Neuron (in vitro differentiated cells): ENCODE measurements at regions not wholly inside any gene's neighbourhood (a gene's known extent, or its start where the extent isn't known, plus 50 kb on each side); places are given as distances from the start of the nearest gene placed in this dataset.
"Not testable (repeated sequence)": the region's sequence is repeated elsewhere in the genome, so short reads cannot be mapped to it uniquely, and the experiment has no call there.

ENCODE experiments used
- H2AFZ ChIP-seq: one replicate; pipeline ENCODE4 v1.6.1; 2013; ENCODE audit warnings: low read depth, mild to moderate bottlenecking, inconsistent platforms, low read length, moderate library complexity
- H3K27me3 ChIP-seq: one replicate; pipeline ENCODE4 v1.6.1; 2013; ENCODE audit warnings: low read length; ENCODE audit not compliant: insufficient read depth
- H3K36me3 ChIP-seq: one replicate; pipeline ENCODE4 v1.6.1; 2013; ENCODE audit warnings: low read length; ENCODE audit not compliant: insufficient read depth
- H3K4me1 ChIP-seq: one replicate; pipeline ENCODE4 v1.6.1; 2013; ENCODE audit warnings: low read length; ENCODE audit not compliant: insufficient read depth
- H3K4me3 ChIP-seq: 2 replicates; pipeline ENCODE4 v1.5.1; 2013; ENCODE audit warnings: mild to moderate bottlenecking, low read length, moderate library complexity
- H3K9me3 ChIP-seq: one replicate; pipeline ENCODE4 v1.6.1; 2013; ENCODE audit warnings: low read length

- Histone ChIP-seq H3K9me3 (peaks cover 2% of the 10 kb centered on the region), H3K36me3 (no peaks in the 10 kb centered on the region), H3K4me3 (no peak overlapping the region), H2AFZ (no peak overlapping the region), H3K27me3 (no peaks in the 10 kb centered on the region), H3K4me1 (no peaks in the 10 kb centered on the region)
Measured at GRCh38 chr3:194257151-194257621, 93.9 kb downstream of the CPN2 start.

DNA sequence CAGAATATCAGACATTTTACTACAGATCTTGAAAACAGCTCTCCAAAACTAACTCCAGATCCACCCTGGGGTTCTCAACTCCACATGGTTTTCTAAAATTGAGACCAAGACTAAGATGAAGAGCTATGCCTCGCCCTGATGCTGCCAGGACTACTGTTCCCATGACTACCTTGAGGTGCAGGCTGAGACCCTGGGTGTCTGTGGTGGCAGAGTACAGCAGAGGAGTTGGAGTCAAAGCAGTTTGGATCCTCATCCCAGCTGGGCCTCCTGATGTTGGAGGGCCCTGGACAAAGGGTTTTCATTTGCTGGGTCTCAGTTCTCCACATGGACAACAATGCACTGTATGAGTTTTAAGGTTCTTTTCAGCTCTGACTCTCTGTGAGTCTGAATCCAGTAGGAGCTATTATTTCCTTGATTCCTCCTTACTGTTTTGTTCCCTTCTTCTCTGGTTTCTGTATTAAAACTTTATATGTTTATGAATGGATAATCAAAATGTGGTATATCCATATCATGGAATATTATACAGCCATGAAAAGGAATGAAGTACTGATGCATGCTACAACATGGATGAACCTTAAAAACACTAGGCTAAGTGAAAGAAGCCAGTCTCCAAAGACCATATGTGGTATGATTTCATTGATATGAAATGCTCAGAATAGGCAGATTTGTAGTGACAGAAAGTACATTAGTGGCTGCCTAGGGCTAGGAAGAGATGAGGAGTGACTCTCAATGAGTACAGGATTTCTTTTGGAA, 93.0 kb downstream of the CPN2 start:
- Histone ChIP-seq H2AFZ (no peak overlapping the region), H3K36me3 (no peaks in the 10 kb centered on the region), H3K9me3 (peaks cover 7% of the 10 kb centered on the region), H3K4me1 (no peaks in the 10 kb centered on the region), H3K27me3 (no peaks in the 10 kb centered on the region), H3K4me3 (no peak overlapping the region)

GRCh38 chr3:194259982-194260766, 91.0 kb downstream of the CPN2 start:
- H3K9me3 ChIP-seq, result peaks cover 7% of the 10 kb centered on the region
- H2AFZ ChIP-seq, result no peak overlapping the region
- H3K36me3 ChIP-seq, result no peaks in the 10 kb centered on the region
- no peaks in the 10 kb centered on the region for H3K4me1 ChIP-seq
- H3K27me3 ChIP-seq, result no peaks in the 10 kb centered on the region
- no peak overlapping the region for H3K4me3 ChIP-seq

DNA sequence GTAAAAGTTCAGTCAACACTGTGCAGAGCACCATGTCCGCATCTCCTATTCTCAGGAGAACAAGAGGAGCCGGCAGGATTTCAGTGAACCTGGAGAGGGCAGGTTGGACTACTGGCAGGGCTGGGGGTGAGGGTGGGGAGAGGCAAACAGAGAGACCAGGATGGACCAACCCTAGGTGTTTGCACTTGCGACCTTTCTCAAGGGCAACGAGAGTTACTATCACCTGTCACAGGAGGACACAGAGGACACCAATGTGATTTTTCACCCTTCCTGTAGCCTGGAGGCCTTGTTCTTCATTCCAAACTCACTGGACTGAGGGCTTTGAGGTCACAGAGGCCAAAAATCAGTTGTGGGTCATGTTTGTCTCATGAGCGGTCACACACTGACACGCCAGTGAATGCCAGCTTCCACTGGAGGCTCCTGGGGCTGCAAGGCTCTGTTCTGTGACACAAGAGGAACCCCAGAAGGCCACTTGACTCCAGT, 89.5 kb downstream of the CPN2 start:
- H3K4me1 ChIP-seq, result no peaks in the 10 kb centered on the region

GRCh38 chr3:194262176-194262924, 88.8 kb downstream of the CPN2 start:
- H3K4me3 ChIP-seq, result no peak overlapping the region
- H3K27me3 ChIP-seq, result no peaks in the 10 kb centered on the region
- H2AFZ ChIP-seq, result no peak overlapping the region
- H3K9me3 ChIP-seq, result peaks cover 7% of the 10 kb centered on the region
- no peaks in the 10 kb centered on the region for H3K4me1 ChIP-seq
- H3K36me3 ChIP-seq, result no peaks in the 10 kb centered on the region

More for the DNA sequence above, 89.5 kb downstream of the CPN2 start:
- no peaks in the 10 kb centered on the region for H3K36me3 ChIP-seq
- H3K27me3 ChIP-seq, result no peaks in the 10 kb centered on the region
- no peak overlapping the region for H2AFZ ChIP-seq
- H3K9me3 ChIP-seq, result peaks cover 7% of the 10 kb centered on the region
- H3K4me3 ChIP-seq, result no peak overlapping the region

- no peak overlapping the region for H3K4me3 ChIP-seq
- no peaks in the 10 kb centered on the region for H3K36me3 ChIP-seq
- no peaks in the 10 kb centered on the region for H3K27me3 ChIP-seq
- H3K9me3 ChIP-seq, result peaks cover 7% of the 10 kb centered on the region
- H2AFZ ChIP-seq, result no peak overlapping the region
- no peaks in the 10 kb centered on the region for H3K4me1 ChIP-seq
Measured at GRCh38 chr3:194262925-194263305, 88.2 kb downstream of the CPN2 start.

- H3K4me3 ChIP-seq, H3K27me3 ChIP-seq, H3K4me1 ChIP-seq, H3K36me3 ChIP-seq, H2AFZ ChIP-seq, H3K9me3 ChIP-seq: not testable (repeated sequence)
Measured at GRCh38 chr3:194264631-194265504, 86.3 kb downstream of the CPN2 start.

DNA sequence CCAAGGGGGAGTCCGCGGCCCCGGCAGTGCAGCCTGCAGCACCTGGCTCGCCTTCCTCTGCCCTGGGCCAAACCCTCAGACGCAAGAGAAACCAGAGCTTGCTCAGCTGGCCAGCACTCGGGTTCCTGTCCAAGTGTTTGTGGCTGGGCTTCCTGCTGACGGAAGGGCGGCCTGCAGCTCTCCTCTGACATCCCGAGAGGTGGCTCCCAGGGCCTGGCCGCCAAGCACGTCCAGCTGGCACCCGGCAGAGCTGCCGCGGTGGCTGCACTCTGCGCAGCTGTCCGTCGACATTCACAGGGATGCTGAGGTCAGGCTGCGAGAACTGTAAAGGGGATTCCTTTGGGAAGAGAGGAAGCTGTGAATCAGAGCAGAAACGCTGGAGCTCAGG, 85.6 kb downstream of the CPN2 start:
- H3K4me1 ChIP-seq, result peaks cover 1% of the 10 kb centered on the region
- H3K4me3 ChIP-seq, result no peak overlapping the region
- no peaks in the 10 kb centered on the region for H3K27me3 ChIP-seq
- no peaks in the 10 kb centered on the region for H3K36me3 ChIP-seq
- H3K9me3 ChIP-seq, result peaks cover 5% of the 10 kb centered on the region
- H2AFZ ChIP-seq, result no peak overlapping the region

- Histone ChIP-seq H3K9me3 (peaks cover 5% of the 10 kb centered on the region), H3K4me3 (no peak overlapping the region), H3K27me3 (no peaks in the 10 kb centered on the region), H3K36me3 (no peaks in the 10 kb centered on the region), H2AFZ (no peak overlapping the region), H3K4me1 (peaks cover 9% of the 10 kb centered on the region)
Measured at GRCh38 chr3:194265996-194266964, 84.8 kb downstream of the CPN2 start.

DNA sequence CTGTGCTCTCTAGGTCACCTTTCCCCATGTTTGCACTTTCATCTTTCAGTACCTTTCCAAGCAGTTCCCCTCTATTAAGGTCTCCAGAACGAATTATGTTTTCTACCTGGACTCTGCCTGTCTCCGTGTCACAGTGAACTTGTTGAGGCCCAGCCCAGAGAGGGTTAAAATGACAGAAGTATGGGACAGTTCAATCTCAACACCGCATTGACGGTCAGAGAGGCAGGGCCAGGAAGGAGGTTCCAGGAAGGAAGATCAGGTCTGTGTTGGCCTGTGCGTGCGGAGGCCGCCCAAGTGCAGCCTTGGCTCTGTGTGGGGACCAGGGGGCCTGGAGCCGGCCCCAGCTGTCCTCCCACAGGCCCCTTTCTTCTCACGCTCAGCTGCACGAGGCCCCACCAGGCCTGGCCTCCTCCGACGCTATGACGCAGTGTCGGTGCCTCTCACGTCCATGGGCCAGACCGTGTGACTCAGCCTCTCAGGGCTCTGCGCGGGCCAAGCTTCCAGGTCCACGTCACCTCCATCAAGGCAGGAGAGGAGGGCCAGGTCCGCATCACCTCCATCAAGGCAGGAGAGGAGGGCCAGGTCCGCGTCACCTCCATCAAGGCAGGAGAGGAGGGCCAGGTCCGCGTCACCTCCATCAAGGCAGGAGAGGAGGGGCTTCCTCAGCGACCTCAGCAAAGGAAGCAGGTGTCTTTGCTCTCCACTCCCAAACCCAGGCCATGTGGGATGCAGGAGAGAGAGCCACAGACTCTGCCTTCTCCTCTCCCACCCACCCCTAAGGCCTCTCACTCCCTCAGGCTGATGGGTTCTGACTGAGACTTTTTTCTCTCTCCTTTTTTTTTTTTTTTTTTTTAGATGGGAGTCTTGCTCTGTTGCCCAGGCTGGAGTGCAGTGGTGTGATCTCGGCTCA, 83.1 kb downstream of the CPN2 start:
- no peaks in the 10 kb centered on the region for H3K9me3 ChIP-seq
- H3K36me3 ChIP-seq, result no peaks in the 10 kb centered on the region
- no peak overlapping the region for H3K4me3 ChIP-seq
- peaks cover 11% of the 10 kb centered on the region for H3K4me1 ChIP-seq
- no peaks in the 10 kb centered on the region for H3K27me3 ChIP-seq
- no peak overlapping the region for H2AFZ ChIP-seq
